ENCODE measurements at regions not wholly inside any gene's neighbourhood (a gene's known extent, or its start where the extent isn't known, plus 50 kb on each side); places are given as distances from the start of the nearest gene placed in this dataset.

GRCh38 chr2:195343942-195344530, 313.0 kb upstream of the SLC39A10 start:
- Histone ChIP-seq H3K36me3 (no peaks in the 10 kb centered on the region), H3K4me3 (no peak overlapping the region), H3K9me3 (no peaks in the 10 kb centered on the region), H3K27ac (no peak overlapping the region), H3K27me3 (no peaks in the 10 kb centered on the region), H3K4me1 (no peaks in the 10 kb centered on the region)
- ATAC-seq (no peak), DNase-seq (no peak)
- intact Hi-C loops (cut with DNase I): no loop called here
- TF ChIP-seq CTCF (IDR thresholded peaks at IDR 0.05): no peak

GRCh38 chr2:195343540-195343939, 313.5 kb upstream of the SLC39A10 start:
- DNase-seq: no peak
- H3K4me1 ChIP-seq: no peaks in the 10 kb centered on the region

GRCh38 chr2:195342061-195342460, 315.0 kb upstream of the SLC39A10 start:
- ATAC-seq (no peak), DNase-seq (no peak)
- no peaks in the 10 kb centered on the region for H3K27me3 ChIP-seq
- H3K9me3 ChIP-seq: no peaks in the 10 kb centered on the region
- TF ChIP-seq CTCF (IDR thresholded peaks at IDR 0.05): no peak
- H3K4me1 ChIP-seq: no peaks in the 10 kb centered on the region
- H3K4me3 ChIP-seq: no peak overlapping the region
- H3K27ac ChIP-seq: no peak overlapping the region
- H3K36me3 ChIP-seq: no peaks in the 10 kb centered on the region
- intact Hi-C loops (cut with DNase I): no loop called here

More at GRCh38 chr2:195343540-195343939, 313.5 kb upstream of the SLC39A10 start:
- Histone ChIP-seq H3K4me3 (no peak overlapping the region), H3K9me3 (no peaks in the 10 kb centered on the region), H3K36me3 (no peaks in the 10 kb centered on the region), H3K27ac (no peak overlapping the region), H3K27me3 (no peaks in the 10 kb centered on the region)
- no peak for TF ChIP-seq CTCF (IDR thresholded peaks at IDR 0.05)
- no peak for ATAC-seq
- intact Hi-C loops (cut with DNase I): no loop called here

- Histone ChIP-seq H3K9me3 (no peaks in the 10 kb centered on the region), H3K36me3 (no peaks in the 10 kb centered on the region), H3K4me1 (no peaks in the 10 kb centered on the region), H3K27me3 (no peaks in the 10 kb centered on the region), H3K27ac (no peak overlapping the region), H3K4me3 (no peak overlapping the region)
- DNase-seq (no peak), ATAC-seq (no peak)
- intact Hi-C loops (cut with DNase I): no loop called here
- no peak for TF ChIP-seq CTCF (IDR thresholded peaks at IDR 0.05)
Measured at GRCh38 chr2:195338856-195339255, 318.2 kb upstream of the SLC39A10 start.

GRCh38 chr2:195337597-195337996, 319.4 kb upstream of the SLC39A10 start:
- H3K4me3 ChIP-seq: no peak overlapping the region
- intact Hi-C loops (cut with DNase I): no loop called here
- TF ChIP-seq CTCF (IDR thresholded peaks at IDR 0.05): no peak
- H3K36me3 ChIP-seq: no peaks in the 10 kb centered on the region
- DNase-seq (no peak), ATAC-seq (no peak)
- no peaks in the 10 kb centered on the region for H3K27me3 ChIP-seq
- H3K9me3 ChIP-seq: no peaks in the 10 kb centered on the region
- no peaks in the 10 kb centered on the region for H3K4me1 ChIP-seq
- no peak overlapping the region for H3K27ac ChIP-seq

Data from left lung (tissue), 4 donors.